RWPE2 (cell line): ENCODE measurements at regions not wholly inside any gene's neighbourhood (a gene's known extent, or its start where the extent isn't known, plus 50 kb on each side); places are given as distances from the start of the nearest gene placed in this dataset.
"Not testable (repeated sequence)": the region's sequence is repeated elsewhere in the genome, so short reads cannot be mapped to it uniquely, and the experiment has no call there.

Experiments
- ATAC-seq: fragments of 200-7000 bp; cut with Tn5 transposase; 3 replicates; pipeline ENCODE4 v1.9.1; 2021; ENCODE audit warnings: low read depth
- DNase-seq: peaks from one replicate; pipeline ENCODE4 v3.0.0-alpha.2; 2020; ENCODE audit warnings: low spot score
- H3K27ac ChIP-seq: fragments of 450-650 bp; 2 replicates; pipeline ENCODE4 v1.5.1; 2017; ENCODE audit warnings: mild to moderate bottlenecking; ENCODE audit not compliant: poor library complexity, severe bottlenecking
- H3K27me3 ChIP-seq: fragments of 250-450 bp; sonication (Bioruptor Pico); 2 replicates; pipeline ENCODE4 v1.5.1; 2021; ENCODE audit warnings: mild to moderate bottlenecking, moderate library complexity; ENCODE audit not compliant: insufficient read depth, poor library complexity, severe bottlenecking
- H3K36me3 ChIP-seq: fragments of 250-450 bp; sonication (Bioruptor Pico); 2 replicates; pipeline ENCODE4 v1.5.1; 2020; ENCODE audit warnings: low read depth, mild to moderate bottlenecking, moderate library complexity
- H3K4me1 ChIP-seq: fragments of 250-450 bp; sonication (Bioruptor Pico); 2 replicates; pipeline ENCODE4 v1.5.1; 2021; ENCODE audit warnings: mild to moderate bottlenecking, moderate library complexity; ENCODE audit not compliant: insufficient read depth, poor library complexity, severe bottlenecking
- H3K4me3 ChIP-seq: fragments of 250-450 bp; sonication (Bioruptor Pico); 2 replicates; pipeline ENCODE4 v1.5.1; 2021; ENCODE audit warnings: mild to moderate bottlenecking, moderate library complexity; ENCODE audit not compliant: severe bottlenecking
- H3K9me3 ChIP-seq: fragments of 250-450 bp; sonication (Bioruptor Pico); 2 replicates; pipeline ENCODE4 v1.5.1; 2021; ENCODE audit warnings: mild to moderate bottlenecking, moderate library complexity; ENCODE audit not compliant: severe bottlenecking
- TF ChIP-seq, protein P1 (sequence below): fragments of 450-650 bp; IDR thresholded peaks from one replicate; pipeline ENCODE4 v1.5.1; 2017; ENCODE audit warnings: mild to moderate bottlenecking, moderate library complexity; ENCODE audit not compliant: poor library complexity, severe bottlenecking

DNA sequence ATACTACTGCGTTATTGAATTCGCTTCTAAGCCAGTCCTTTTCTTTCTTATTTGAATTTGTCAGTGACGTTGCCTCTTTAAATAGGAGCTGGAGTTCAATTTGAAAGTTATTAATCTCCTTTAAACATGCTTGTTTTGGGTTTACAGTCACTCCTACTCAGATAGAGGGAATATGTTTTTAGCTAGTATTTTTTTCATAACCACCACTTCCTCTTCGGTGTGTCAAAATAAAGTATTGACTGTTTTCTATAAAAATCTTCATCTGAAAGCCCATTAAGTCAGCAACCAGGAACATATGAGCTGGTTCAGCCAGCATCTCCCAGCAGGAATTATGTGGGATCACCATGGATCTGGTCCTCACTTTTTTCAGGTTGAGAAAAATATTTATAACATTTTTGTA, 772.9 kb downstream of the DIPK2A start:
- Histone ChIP-seq H3K36me3 (no peaks in the 10 kb centered on the region), H3K27me3 (no peaks in the 10 kb centered on the region), H3K4me3 (no peak overlapping the region), H3K27ac (no peak overlapping the region), H3K4me1 (no peaks in the 10 kb centered on the region), H3K9me3 (no peaks in the 10 kb centered on the region)
- ATAC-seq (no peak), DNase-seq (no peak)
- TF ChIP-seq, protein P1, sequence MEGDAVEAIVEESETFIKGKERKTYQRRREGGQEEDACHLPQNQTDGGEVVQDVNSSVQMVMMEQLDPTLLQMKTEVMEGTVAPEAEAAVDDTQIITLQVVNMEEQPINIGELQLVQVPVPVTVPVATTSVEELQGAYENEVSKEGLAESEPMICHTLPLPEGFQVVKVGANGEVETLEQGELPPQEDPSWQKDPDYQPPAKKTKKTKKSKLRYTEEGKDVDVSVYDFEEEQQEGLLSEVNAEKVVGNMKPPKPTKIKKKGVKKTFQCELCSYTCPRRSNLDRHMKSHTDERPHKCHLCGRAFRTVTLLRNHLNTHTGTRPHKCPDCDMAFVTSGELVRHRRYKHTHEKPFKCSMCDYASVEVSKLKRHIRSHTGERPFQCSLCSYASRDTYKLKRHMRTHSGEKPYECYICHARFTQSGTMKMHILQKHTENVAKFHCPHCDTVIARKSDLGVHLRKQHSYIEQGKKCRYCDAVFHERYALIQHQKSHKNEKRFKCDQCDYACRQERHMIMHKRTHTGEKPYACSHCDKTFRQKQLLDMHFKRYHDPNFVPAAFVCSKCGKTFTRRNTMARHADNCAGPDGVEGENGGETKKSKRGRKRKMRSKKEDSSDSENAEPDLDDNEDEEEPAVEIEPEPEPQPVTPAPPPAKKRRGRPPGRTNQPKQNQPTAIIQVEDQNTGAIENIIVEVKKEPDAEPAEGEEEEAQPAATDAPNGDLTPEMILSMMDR, result no peak

DNA sequence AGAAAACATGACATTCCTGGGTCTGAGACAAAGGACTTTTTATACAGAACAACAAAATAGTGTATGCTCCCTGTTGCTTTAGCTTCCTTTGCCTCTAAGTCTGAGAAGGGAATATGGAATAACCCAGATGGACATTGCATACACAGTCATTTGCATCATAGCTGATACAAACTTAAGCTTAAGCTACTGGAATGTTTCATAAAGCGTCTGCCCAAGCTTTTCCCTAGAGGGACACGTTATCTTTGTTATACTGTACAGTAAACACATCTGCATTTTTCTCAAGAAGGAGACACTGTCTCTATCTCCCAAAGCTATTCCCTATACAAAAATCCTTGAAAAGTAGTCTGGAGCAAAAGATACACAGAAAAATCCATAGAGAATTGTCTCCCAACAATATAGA, 775.0 kb downstream of the DIPK2A start:
- Histone ChIP-seq H3K27me3 (no peaks in the 10 kb centered on the region), H3K4me1 (no peaks in the 10 kb centered on the region), H3K36me3 (no peaks in the 10 kb centered on the region), H3K27ac (no peak overlapping the region), H3K9me3 (no peaks in the 10 kb centered on the region), H3K4me3 (no peak overlapping the region)
- no peak for DNase-seq
- no peak for ATAC-seq
- TF ChIP-seq, protein P1, result no peak

DNA sequence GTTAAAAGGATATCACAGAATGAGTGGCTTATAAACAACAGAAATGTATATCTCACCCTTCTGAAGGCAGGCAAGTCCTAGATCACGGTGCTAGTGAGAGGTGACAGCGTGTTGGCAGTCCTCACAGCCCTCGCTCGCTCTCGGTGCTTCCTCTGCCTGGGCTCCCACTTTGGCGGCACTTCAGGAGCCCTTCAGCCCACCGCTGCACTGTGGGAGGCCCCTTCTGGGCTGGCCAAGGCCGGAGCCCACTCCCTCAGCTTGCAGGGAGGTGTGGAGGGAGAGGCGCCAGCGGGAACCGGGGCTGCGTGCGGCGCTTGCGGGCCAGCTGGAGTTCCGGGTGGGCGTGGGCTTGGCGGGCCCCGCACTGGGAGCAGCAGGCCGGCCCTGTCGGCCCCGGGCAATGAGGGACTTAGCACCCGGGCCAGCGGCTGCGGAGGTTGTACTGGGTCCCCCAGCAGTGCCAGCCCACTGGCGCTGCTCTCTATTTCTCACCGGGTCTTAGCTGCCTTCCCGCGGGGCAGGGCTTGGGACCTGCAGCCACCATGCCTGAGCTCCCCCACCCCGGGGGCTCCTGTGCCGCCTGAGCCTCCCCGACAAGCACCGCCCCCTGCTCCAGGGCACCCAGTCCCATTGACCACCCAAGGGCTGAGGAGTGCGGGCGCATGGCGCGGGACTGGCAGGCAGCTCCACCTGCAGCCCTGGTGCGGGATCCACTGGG, 778.1 kb downstream of the DIPK2A start:
- not testable (repeated sequence) for ATAC-seq, H3K27me3 ChIP-seq, H3K4me1 ChIP-seq, H3K4me3 ChIP-seq, H3K27ac ChIP-seq, DNase-seq, H3K9me3 ChIP-seq, H3K36me3 ChIP-seq

DNA sequence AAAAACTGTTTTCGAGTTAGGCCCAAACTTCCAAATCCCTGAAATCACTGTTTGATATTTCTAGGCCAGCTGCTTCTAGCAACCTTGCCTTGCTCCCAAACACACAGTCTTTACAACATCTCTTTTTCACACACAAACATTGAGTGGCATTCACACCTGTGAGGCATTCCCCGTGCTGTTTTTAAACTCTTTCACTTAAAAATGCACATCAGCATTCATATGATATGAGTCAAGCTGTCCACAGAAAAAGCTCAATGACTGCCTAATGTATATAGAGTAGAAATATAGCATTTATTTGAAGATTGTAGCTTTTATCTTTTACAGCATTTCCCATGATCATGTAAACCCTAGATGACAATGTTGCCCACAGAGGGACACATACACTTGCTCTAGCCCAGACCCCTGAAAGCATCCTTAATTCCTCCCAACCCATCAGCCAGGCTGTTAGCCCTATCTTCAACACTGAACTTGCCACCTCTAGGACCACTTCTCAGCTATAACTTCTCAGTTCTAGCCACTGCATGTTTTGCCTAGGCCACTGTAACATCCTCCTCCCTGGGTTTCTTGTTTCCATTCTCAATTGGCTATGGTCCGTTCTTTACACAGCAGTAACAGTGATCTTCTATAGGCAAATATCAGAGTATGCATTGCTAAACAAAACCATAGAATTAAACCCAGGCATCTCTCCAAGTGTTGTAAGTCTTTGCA, 782.6 kb downstream of the DIPK2A start:
- Histone ChIP-seq H3K36me3 (no peaks in the 10 kb centered on the region), H3K27me3 (no peaks in the 10 kb centered on the region), H3K27ac (no peak overlapping the region), H3K4me1 (no peaks in the 10 kb centered on the region), H3K4me3 (no peak overlapping the region), H3K9me3 (no peaks in the 10 kb centered on the region)
- TF ChIP-seq, protein P1, result no peak
- ATAC-seq (no peak), DNase-seq (no peak)

DNA sequence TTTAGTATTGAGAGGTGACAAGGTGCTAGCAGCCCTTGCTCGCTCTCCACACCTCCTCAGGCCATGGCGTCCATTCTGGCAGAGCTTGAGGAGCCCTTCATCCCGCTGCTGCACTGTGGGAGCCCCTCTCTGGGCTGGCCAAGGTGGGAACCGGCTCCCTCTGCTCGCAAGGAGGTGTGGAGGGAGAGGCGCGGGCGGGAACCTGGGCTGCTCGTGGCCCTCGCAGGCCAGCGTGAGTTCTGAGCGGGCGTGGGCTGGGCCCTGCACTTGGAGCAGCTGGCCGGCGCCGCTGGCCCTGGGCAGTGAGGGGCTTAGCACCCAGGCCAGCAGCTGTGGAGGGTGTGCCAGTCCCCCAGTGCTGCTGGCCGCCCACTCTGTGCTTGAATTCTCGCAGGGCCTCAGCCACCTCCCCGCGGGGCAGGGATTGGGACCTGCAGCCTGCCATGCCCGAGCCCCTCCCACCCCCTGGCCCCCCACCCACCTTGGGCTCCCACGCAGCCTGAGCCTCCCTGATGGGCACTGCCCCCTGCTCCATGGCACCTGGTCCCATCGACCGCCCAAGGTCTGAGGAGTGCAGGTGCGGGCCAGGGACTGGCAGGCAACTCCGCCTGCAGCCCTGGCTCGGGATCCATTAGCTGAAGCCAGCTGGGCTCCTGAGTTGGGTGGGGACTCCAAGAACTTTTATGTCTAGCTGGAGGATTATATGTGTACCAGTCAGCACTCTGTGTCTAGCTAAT, 785.2 kb downstream of the DIPK2A start:
- DNase-seq (no peak), ATAC-seq (no peak)
- H3K4me3 ChIP-seq, result no peak overlapping the region
- H3K4me1 ChIP-seq, result no peaks in the 10 kb centered on the region
- no peaks in the 10 kb centered on the region for H3K36me3 ChIP-seq
- TF ChIP-seq, protein P1, result no peak
- no peaks in the 10 kb centered on the region for H3K9me3 ChIP-seq
- H3K27me3 ChIP-seq, result no peaks in the 10 kb centered on the region
- H3K27ac ChIP-seq, result no peak overlapping the region
